Neural progenitor cell (in vitro differentiated cells): ENCODE measurements at regions not wholly inside any gene's neighbourhood (a gene's known extent, or its start where the extent isn't known, plus 50 kb on each side); places are given as distances from the start of the nearest gene placed in this dataset.

Experiments used
- DNase-seq: peaks from one replicate; pipeline ENCODE4 v3.0.0-alpha.2; 2016; ENCODE audit warnings: low spot score
- H2AFZ ChIP-seq: fragments of 200-600 bp; sonication (generic); replicated peaks from 2 replicates; pipeline ENCODE4 v1.6.1; 2016; ENCODE audit warnings: antibody characterized with exemption
- H3F3A ChIP-seq: fragments of 200-600 bp; sonication (generic); 2 replicates; pipeline ENCODE4 v1.6.1; 2016; ENCODE audit warnings: antibody characterized with exemption, low read depth
- H3K27ac ChIP-seq: fragments of 200-600 bp; sonication (generic); 2 replicates; pipeline ENCODE4 v1.5.1; 2016; ENCODE audit warnings: mild to moderate bottlenecking
- H3K27me3 ChIP-seq: fragments of 200-600 bp; sonication (generic); 2 replicates; pipeline ENCODE4 v1.6.1; 2016; ENCODE audit warnings: mild to moderate bottlenecking, moderate library complexity
- H3K36me3 ChIP-seq: fragments of 200-600 bp; sonication (generic); 2 replicates; pipeline ENCODE4 v1.5.1; 2016
- H3K4me1 ChIP-seq: fragments of 200-600 bp; sonication (generic); 2 replicates; pipeline ENCODE4 v1.6.1; 2016; ENCODE audit warnings: mixed run types
- H3K4me2 ChIP-seq: fragments of 200-600 bp; sonication (generic); 2 replicates; pipeline ENCODE4 v1.6.1; 2016
- H3K4me3 ChIP-seq: fragments of 200-600 bp; sonication (generic); 2 replicates; pipeline ENCODE4 v1.5.1; 2016
- H3K79me2 ChIP-seq: fragments of 200-600 bp; sonication (generic); 2 replicates; pipeline ENCODE4 v1.6.1; 2016; ENCODE audit warnings: low read depth
- H3K9ac ChIP-seq: fragments of 200-600 bp; sonication (generic); 2 replicates; pipeline ENCODE4 v1.6.1; 2016
- H3K9me3 ChIP-seq: fragments of 200-600 bp; sonication (generic); 2 replicates; pipeline ENCODE4 v1.5.1; 2016; ENCODE audit warnings: low read depth
- H4K20me1 ChIP-seq: fragments of 200-600 bp; sonication (generic); 2 replicates; pipeline ENCODE4 v1.6.1; 2016; ENCODE audit warnings: low read depth
- H3K27ac Mint-ChIP-seq: 3 replicates; pipeline ENCODE4 v1.8.0; 2021; ENCODE audit warnings: mixed read lengths
- H3K27me3 Mint-ChIP-seq: 2 replicates; pipeline ENCODE4 v1.8.0; 2022; ENCODE audit warnings: low read depth, mild to moderate bottlenecking, inconsistent platforms, moderate library complexity, mixed read lengths; ENCODE audit not compliant: insufficient read depth
- H3K36me3 Mint-ChIP-seq: 3 replicates; pipeline ENCODE4 v1.8.0; 2021; ENCODE audit warnings: mixed read lengths
- H3K4me1 Mint-ChIP-seq: 3 replicates; pipeline ENCODE4 v1.8.0; 2021; ENCODE audit warnings: mixed read lengths
- H3K4me3 Mint-ChIP-seq: 3 replicates; pipeline ENCODE4 v1.8.0; 2021; ENCODE audit warnings: mild to moderate bottlenecking, moderate library complexity, mixed read lengths
- H3K9me3 Mint-ChIP-seq: 3 replicates; pipeline ENCODE4 v1.8.0; 2020; ENCODE audit warnings: mixed read lengths
- CTCF ChIP-seq: fragments of 200-600 bp; sonication (generic); IDR thresholded peaks from 2 replicates; pipeline ENCODE4 v1.5.1; 2017; ENCODE audit warnings: antibody characterized with exemption, mild to moderate bottlenecking
- EZH2 ChIP-seq: fragments of 200-600 bp; sonication (generic); IDR thresholded peaks from 2 replicates; pipeline ENCODE4 v1.6.1; 2017; ENCODE audit warnings: antibody characterized with exemption, mild to moderate bottlenecking, moderate library complexity
- EZH2phosphoT487 ChIP-seq: fragments of 200-600 bp; sonication (generic); IDR thresholded peaks from 2 replicates; pipeline ENCODE4 v1.6.1; 2017; ENCODE audit warnings: antibody characterized with exemption

GRCh38 chr22:47390026-47390970 lies 627.8 kb downstream of the TBC1D22A start:
- H4K20me1 ChIP-seq, result no peaks in the 10 kb centered on the region
- H3K4me3 ChIP-seq, result no peak overlapping the region
- H3K27ac ChIP-seq, result no peak overlapping the region
- no peak for DNase-seq
- no peaks in the 10 kb centered on the region for H3K36me3 ChIP-seq
- no peak overlapping the region for H3K4me3 Mint-ChIP-seq
- H3K27ac Mint-ChIP-seq, result no peak overlapping the region
- H3K27me3 Mint-ChIP-seq, result peaks cover 4% of the 10 kb centered on the region
- no peaks in the 10 kb centered on the region for H3K79me2 ChIP-seq
- no peak overlapping the region for H3K4me2 ChIP-seq
- H3K36me3 Mint-ChIP-seq, result no peaks in the 10 kb centered on the region
- no peaks in the 10 kb centered on the region for H3K4me1 Mint-ChIP-seq
- no peaks in the 10 kb centered on the region for H3K27me3 ChIP-seq
- peaks cover 15% of the 10 kb centered on the region for H3K9me3 Mint-ChIP-seq
- H3K9ac ChIP-seq, result no peak overlapping the region
- no peaks in the 10 kb centered on the region for H3F3A ChIP-seq
- TF ChIP-seq EZH2 (no peak), CTCF (no peak), EZH2phosphoT487 (no peak)
- no peaks in the 10 kb centered on the region for H3K9me3 ChIP-seq
- no peaks in the 10 kb centered on the region for H3K4me1 ChIP-seq
- H2AFZ ChIP-seq, result no peak overlapping the region

- H3K4me3 ChIP-seq, result no peak overlapping the region
- H4K20me1 ChIP-seq, result no peaks in the 10 kb centered on the region
- no peaks in the 10 kb centered on the region for H3K27me3 ChIP-seq
- Mint-ChIP-seq H3K4me3 (no peak overlapping the region), H3K36me3 (no peaks in the 10 kb centered on the region), H3K9me3 (peaks cover 12% of the 10 kb centered on the region), H3K27ac (no peak overlapping the region), H3K4me1 (no peaks in the 10 kb centered on the region), H3K27me3 (no peaks in the 10 kb centered on the region)
- no peak overlapping the region for H2AFZ ChIP-seq
- H3K4me2 ChIP-seq, result no peak overlapping the region
- H3K36me3 ChIP-seq, result no peaks in the 10 kb centered on the region
- DNase-seq, result no peak
- no peaks in the 10 kb centered on the region for H3K79me2 ChIP-seq
- no peak for TF ChIP-seq CTCF
- no peak for TF ChIP-seq EZH2phosphoT487
- TF ChIP-seq EZH2, result no peak
- H3K27ac ChIP-seq, result no peak overlapping the region
- no peaks in the 10 kb centered on the region for H3K9me3 ChIP-seq
- H3K9ac ChIP-seq, result no peak overlapping the region
- H3K4me1 ChIP-seq, result no peaks in the 10 kb centered on the region
- no peaks in the 10 kb centered on the region for H3F3A ChIP-seq
Measured at GRCh38 chr22:47389201-47389600, 626.8 kb downstream of the TBC1D22A start.

- no peaks in the 10 kb centered on the region for H3K79me2 ChIP-seq
- no peak overlapping the region for H2AFZ ChIP-seq
- H3K36me3 Mint-ChIP-seq, result no peaks in the 10 kb centered on the region
- peaks cover under 1% of the 10 kb centered on the region for H3K27me3 Mint-ChIP-seq
- no peaks in the 10 kb centered on the region for H3K4me1 Mint-ChIP-seq
- H3K9ac ChIP-seq, result no peak overlapping the region
- no peak overlapping the region for H3K27ac ChIP-seq
- TF ChIP-seq EZH2, result no peak
- no peak for TF ChIP-seq CTCF
- no peak for TF ChIP-seq EZH2phosphoT487
- no peaks in the 10 kb centered on the region for H3K36me3 ChIP-seq
- peaks cover 11% of the 10 kb centered on the region for H3K9me3 Mint-ChIP-seq
- no peaks in the 10 kb centered on the region for H3K9me3 ChIP-seq
- H3K4me1 ChIP-seq, result no peaks in the 10 kb centered on the region
- DNase-seq, result no peak
- H3K27ac Mint-ChIP-seq, result no peak overlapping the region
- H3F3A ChIP-seq, result no peaks in the 10 kb centered on the region
- H3K27me3 ChIP-seq, result no peaks in the 10 kb centered on the region
- H4K20me1 ChIP-seq, result no peaks in the 10 kb centered on the region
- no peak overlapping the region for H3K4me3 ChIP-seq
- no peak overlapping the region for H3K4me3 Mint-ChIP-seq
- H3K4me2 ChIP-seq, result no peak overlapping the region
Measured at GRCh38 chr22:47388778-47389177, 626.3 kb downstream of the TBC1D22A start.
